Fibroblast of mammary gland (primary cell): ENCODE measurements at regions not wholly inside any gene's neighbourhood (a gene's known extent, or its start where the extent isn't known, plus 50 kb on each side); places are given as distances from the start of the nearest gene placed in this dataset.

Experiments
- DNase-seq: peaks from one replicate; pipeline ENCODE4 v3.0.0-alpha.2; 2010; ENCODE audit warnings: low read depth
- H3K4me3 ChIP-seq: 2 replicates; pipeline ENCODE4 v1.5.1; 2011; ENCODE audit warnings: low read depth, mild to moderate bottlenecking, low read length, moderate library complexity; ENCODE audit not compliant: control insufficient read depth
- TF ChIP-seq, protein P1 (sequence below): conservative IDR thresholded peaks from 2 replicates; pipeline ENCODE4 v1.5.1; 2011; ENCODE audit warnings: low read depth, low read length, inconsistent platforms; ENCODE audit not compliant: control insufficient read depth, insufficient read depth

DNA sequence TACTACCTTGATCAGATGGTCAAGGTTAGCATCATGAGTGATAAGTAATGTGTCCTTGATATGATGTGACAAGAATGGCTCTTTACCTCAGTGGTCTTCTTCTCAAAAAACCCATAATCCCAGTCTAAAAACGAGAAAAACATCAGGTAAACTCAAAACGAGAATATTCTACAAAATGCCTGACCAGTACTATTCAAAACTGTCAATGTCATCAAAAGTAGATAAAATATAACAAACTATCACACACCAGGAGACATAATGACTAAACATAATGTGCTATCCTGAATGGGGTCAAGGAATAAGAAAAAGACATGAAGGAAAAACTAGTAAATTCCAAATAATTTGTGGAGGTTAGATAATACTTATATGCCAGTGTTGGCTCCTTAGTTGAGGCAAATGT, 85.2 kb upstream of the PDHA2 start:
- H3K4me3 ChIP-seq: no peak overlapping the region
- no peak for DNase-seq
- TF ChIP-seq, protein P1, sequence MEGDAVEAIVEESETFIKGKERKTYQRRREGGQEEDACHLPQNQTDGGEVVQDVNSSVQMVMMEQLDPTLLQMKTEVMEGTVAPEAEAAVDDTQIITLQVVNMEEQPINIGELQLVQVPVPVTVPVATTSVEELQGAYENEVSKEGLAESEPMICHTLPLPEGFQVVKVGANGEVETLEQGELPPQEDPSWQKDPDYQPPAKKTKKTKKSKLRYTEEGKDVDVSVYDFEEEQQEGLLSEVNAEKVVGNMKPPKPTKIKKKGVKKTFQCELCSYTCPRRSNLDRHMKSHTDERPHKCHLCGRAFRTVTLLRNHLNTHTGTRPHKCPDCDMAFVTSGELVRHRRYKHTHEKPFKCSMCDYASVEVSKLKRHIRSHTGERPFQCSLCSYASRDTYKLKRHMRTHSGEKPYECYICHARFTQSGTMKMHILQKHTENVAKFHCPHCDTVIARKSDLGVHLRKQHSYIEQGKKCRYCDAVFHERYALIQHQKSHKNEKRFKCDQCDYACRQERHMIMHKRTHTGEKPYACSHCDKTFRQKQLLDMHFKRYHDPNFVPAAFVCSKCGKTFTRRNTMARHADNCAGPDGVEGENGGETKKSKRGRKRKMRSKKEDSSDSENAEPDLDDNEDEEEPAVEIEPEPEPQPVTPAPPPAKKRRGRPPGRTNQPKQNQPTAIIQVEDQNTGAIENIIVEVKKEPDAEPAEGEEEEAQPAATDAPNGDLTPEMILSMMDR: no peak

DNA sequence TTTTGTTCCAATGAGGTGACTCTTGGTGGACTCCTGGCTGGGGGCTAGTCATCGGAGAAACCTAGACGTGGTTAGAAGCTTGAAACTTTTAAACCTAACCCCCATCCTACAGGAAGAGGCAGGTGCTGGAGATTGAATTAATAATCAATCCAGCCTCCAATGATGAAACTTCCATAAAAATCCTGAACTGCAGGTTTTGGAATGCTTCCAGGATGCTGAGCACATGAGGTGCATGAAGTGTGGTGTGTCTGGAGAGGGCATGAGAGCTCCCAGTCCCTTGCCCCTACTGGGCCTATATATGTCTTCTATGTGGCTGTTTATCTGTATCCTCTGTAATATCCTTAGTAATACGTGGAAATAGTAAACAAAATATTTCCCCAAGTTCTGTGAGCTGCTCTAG, 90.7 kb upstream of the PDHA2 start:
- DNase-seq: no peak
- no peak overlapping the region for H3K4me3 ChIP-seq
- TF ChIP-seq, protein P1: no peak

DNA sequence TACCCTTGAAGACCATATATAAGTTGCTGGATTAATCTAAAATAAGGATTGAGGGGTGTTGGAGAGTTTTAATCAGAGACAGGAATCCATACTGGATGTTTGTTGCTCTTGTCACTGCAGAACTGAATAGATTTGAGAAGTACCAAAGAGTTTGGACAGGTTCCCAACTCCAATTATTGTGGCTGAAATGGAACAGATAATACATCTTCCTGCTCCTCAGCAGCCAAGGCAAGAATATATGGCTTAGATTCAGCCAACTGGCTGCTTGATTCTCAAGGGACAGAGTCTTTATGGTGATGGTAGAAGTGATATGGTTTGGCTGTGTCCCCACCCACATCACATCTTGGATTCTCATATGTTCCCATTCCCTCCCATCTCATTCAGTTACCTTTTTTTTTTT, 97.0 kb upstream of the PDHA2 start:
- TF ChIP-seq, protein P1: no peak
- no peak overlapping the region for H3K4me3 ChIP-seq
- DNase-seq: no peak

DNA sequence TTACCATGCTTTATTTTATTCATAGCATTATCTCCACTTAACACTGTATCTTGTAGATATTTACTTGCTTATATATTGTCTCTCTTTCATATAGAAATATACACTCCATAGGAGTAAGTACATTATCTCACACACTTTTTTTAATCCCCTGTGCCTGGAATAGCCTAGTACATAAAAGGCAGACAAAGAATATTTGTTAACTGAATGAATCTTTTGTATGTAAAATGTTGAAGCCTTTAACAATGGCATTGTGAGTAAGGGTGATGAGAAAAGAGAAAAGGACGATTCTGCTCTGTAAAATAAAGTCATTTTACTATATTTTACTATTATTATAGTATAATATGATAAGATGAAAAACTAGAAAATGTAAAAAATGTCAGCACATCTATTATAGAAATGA, 97.7 kb upstream of the PDHA2 start:
- no peak overlapping the region for H3K4me3 ChIP-seq
- TF ChIP-seq, protein P1: no peak
- no peak for DNase-seq

DNA sequence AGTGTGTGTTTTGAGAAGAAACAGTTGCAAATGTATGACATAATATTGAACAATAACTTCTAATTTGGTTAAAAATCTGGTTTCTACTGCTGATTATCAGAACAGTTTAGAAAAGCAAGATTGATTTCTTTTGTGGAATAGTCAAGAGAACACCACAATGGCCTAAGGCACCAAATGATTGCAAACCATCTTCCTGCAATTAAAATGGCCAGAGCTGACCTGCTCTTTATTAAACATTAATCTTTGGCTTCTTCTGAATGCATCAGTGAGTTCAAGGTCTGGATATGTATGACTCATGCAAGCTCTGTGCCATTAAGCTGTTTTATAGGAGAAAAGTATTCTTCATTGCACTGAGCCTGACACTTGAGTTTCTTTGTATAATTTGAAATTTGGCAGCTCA, 107.8 kb upstream of the PDHA2 start:
- H3K4me3 ChIP-seq: no peak overlapping the region
- TF ChIP-seq, protein P1: no peak
- peak; percentile 11 for DNase-seq

DNA sequence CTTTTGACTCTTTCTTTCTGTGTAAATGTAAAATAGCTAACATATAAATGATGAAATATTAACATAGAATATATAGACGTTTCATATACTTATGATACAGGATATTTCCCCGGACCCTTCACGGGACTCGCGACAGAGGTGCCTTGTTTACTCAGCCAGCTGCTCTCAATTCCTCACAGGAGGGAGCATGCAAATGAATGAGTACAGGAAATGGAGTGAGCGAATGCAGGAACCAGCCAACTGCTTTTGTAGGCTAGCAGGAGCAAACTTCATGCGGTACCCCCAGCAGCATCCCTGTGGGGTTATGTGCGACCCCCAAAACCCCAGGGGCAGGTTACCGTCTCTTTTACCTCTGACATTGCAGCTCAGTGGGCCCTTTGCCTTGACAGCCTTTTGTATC, 110.3 kb upstream of the PDHA2 start:
- H3K4me3 ChIP-seq: no peak overlapping the region
- DNase-seq: no peak
- TF ChIP-seq, protein P1: no peak

DNA sequence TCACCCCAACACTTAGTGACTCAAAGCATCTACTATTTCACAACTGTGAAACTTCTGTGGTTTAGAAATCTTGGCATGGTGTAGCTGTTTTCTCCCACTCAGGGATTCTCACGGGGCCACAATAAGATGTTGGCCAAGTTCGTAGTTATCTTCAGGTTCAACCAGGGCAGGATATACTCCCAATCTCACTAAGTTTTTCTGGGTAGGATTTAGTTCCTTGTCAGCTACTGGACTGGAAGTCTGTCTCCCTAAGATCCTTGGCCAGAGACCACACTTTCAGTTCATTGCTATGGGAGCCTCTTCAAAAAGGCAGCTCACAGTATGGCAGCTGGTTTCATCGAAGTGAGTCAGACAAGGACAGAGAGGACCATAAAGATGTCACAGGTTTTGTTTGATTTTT, 111.7 kb upstream of the PDHA2 start:
- DNase-seq: peak; percentile 60
- H3K4me3 ChIP-seq: no peak overlapping the region
- TF ChIP-seq, protein P1: no peak
